Lower leg skin (tissue), 3 donors: ENCODE measurements at regions not wholly inside any gene's neighbourhood (a gene's known extent, or its start where the extent isn't known, plus 50 kb on each side); places are given as distances from the start of the nearest gene placed in this dataset.

Source experiments
- CTCF ChIP-seq, 3 donors: fragments of 450-650 bp; IDR thresholded peaks; one replicate each; pipeline ENCODE4 v1.5.1; 2016; ENCODE audit warnings: antibody characterized with exemption in 3 of 3, mild to moderate bottlenecking in 3 of 3, moderate library complexity in 2 of 3
- POLR2A ChIP-seq, 2 donors: fragments of 450-650 bp; IDR thresholded peaks; one replicate each; pipeline ENCODE4 v1.6.1; 2016 to 2017; ENCODE audit warnings: antibody characterized with exemption in 2 of 2, mild to moderate bottlenecking in 1 of 2, moderate library complexity in 1 of 2

DNA sequence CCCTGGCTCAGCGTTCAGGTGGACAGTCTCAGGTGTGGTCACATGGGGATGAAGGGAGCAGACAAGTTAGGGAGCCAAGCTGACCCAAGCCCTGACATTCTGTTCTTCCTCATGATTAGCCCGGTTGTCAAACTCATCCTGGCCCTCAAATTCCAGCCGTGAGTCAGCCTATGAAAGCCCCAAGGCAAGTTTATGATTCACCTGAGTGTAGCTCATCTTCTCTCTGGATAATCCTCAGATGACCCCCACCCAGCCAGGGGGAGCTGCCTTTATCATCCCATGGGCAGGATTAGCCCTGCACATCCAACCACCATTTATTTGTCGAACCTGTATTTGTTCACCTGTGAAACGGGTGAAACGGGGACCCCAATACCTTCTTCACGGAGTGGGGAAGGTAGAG lies 161.9 kb downstream of the DHX35 start:
- TF ChIP-seq CTCF (IDR thresholded peaks at IDR 0.05) (no peak), POLR2A (IDR thresholded peaks at IDR 0.05) (no peak)
